ENCODE measurements at regions not wholly inside any gene's neighbourhood (a gene's known extent, or its start where the extent isn't known, plus 50 kb on each side); places are given as distances from the start of the nearest gene placed in this dataset.

DNA sequence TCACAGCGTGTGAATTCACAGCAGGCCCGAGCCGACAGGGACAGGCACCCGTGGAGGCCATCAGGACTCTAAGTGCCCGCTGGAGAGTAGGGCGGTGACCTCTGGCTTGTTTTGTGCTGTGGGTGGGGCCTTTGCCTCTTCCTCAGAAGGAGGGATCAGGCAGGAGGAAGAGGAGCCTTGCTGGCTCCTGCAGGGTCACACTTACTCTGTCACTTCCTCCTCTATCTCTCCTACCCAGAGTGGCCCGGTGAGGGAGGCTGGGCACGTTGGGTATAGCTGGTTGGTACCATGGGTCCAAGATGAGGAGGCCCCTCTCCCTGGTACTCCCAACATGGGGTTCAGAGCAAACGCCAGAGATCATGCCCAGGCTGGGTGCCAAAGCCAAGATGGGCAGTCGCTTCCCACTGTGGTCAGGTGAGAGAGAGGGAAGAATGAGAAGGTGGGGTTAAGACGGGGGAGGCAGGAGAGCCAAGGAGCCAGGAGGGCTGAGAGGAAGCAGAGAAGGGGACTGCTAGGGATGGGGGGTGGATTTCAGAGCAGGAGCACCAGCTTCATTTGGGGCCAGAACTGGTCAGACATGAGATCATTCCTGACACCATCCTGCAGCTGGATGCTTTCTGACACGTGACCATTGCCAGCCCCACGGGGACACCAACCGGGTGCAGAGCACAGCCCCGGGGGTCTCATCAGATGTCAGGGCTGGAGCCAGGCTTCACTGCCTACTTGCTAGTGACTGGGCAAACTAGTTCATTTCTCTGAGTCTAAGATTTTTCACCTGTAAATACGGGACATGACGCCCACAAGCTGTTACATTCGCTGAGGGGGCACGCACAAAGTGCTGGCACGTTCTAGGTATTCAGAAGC lies 54.8 kb upstream of the CACUL1 start:
- TF ChIP-seq, protein P1, sequence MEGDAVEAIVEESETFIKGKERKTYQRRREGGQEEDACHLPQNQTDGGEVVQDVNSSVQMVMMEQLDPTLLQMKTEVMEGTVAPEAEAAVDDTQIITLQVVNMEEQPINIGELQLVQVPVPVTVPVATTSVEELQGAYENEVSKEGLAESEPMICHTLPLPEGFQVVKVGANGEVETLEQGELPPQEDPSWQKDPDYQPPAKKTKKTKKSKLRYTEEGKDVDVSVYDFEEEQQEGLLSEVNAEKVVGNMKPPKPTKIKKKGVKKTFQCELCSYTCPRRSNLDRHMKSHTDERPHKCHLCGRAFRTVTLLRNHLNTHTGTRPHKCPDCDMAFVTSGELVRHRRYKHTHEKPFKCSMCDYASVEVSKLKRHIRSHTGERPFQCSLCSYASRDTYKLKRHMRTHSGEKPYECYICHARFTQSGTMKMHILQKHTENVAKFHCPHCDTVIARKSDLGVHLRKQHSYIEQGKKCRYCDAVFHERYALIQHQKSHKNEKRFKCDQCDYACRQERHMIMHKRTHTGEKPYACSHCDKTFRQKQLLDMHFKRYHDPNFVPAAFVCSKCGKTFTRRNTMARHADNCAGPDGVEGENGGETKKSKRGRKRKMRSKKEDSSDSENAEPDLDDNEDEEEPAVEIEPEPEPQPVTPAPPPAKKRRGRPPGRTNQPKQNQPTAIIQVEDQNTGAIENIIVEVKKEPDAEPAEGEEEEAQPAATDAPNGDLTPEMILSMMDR (IDR thresholded peaks at IDR 0.05; ENCODE audit: control extremely low read depth, extremely low read depth), result no peak
- no peak overlapping the region for H3K9ac ChIP-seq (ENCODE audit: insufficient read depth in 1 of 2, low read length in 2 of 2)
- DNase-seq, result no peak
- no peaks in the 10 kb centered on the region for H3K4me1 ChIP-seq (ENCODE audit: control insufficient read depth in 5 of 5, insufficient read depth in 5 of 5, low read length in 5 of 5)
- WGBS, 2 donors, result 69 to 78% methylated on average over 20 of the region's 20 CpGs
- peak; percentile 55 for ATAC-seq (ENCODE audit: insufficient read depth, low FRiP score)
- no peaks in the 10 kb centered on the region for H3K9me3 ChIP-seq (ENCODE audit: control insufficient read depth in 4 of 4, insufficient read depth in 3 of 4, low read length in 3 of 4)
- H3K36me3 ChIP-seq (ENCODE audit: control insufficient read depth in 4 of 4, insufficient read depth in 4 of 4, low read length in 4 of 4), result no peaks in the 10 kb centered on the region
- H3K4me3 ChIP-seq, result no peak overlapping the region
- no peaks in the 10 kb centered on the region for H3K27me3 ChIP-seq (ENCODE audit: control insufficient read depth in 3 of 3, insufficient read depth in 3 of 3, low read length in 2 of 3)
- no peak overlapping the region for H3K27ac ChIP-seq (ENCODE audit: low read depth in 1 of 2, low read length in 1 of 2)

DNA sequence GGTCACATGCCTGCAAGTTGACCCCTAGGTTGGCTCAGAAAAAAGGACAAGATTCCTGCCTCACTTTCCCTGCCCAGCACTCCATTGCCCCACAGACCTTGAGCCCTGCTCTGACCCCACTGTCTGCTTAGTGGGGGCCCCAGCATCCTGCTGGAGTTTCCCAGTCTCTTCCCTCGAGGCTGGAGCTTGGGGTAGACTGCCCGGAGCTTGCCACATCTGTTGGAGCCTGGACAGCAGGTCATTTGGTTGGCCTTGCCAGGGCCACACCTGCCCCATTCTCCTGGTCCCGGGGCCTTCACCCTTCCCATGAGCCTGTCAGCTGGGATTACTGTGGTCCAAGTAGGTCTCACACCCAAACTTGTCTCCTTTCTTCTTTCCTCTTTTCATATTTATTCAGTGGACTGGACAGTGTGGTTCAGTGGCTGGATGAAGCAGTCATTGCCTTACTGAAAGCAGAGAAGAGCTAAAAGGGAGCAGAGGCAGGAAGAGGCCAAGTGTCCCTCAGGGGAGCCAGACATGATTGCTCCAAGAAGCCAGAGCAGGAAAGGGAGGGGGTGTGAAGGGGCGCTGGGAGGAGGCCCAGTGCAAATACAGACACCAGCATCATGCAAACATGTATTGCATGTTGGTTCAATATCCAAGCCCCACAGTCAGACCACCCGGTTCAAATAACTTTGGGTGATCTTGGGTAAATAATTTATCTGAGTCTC lies 56.2 kb upstream of the CACUL1 start:
- H3K27me3 ChIP-seq (ENCODE audit: control insufficient read depth in 3 of 3, insufficient read depth in 3 of 3, low read length in 2 of 3), result no peaks in the 10 kb centered on the region
- TF ChIP-seq, protein P1 (IDR thresholded peaks at IDR 0.05; ENCODE audit: control extremely low read depth, extremely low read depth), result no peak
- H3K9ac ChIP-seq (ENCODE audit: insufficient read depth in 1 of 2, low read length in 2 of 2), result peak overlapping the region in 1 of 2 donors; percentile 42
- no peaks in the 10 kb centered on the region for H3K4me1 ChIP-seq (ENCODE audit: control insufficient read depth in 5 of 5, insufficient read depth in 5 of 5, low read length in 5 of 5)
- H3K27ac ChIP-seq (ENCODE audit: low read depth in 1 of 2, low read length in 1 of 2), result no peak overlapping the region
- DNase-seq (no peak), ATAC-seq (ENCODE audit: insufficient read depth, low FRiP score) (no peak)
- WGBS, 2 donors, result 51 to 66% methylated on average over 5 of the region's 5 CpGs
- no peaks in the 10 kb centered on the region for H3K9me3 ChIP-seq (ENCODE audit: control insufficient read depth in 4 of 4, insufficient read depth in 3 of 4, low read length in 3 of 4)
- no peaks in the 10 kb centered on the region for H3K36me3 ChIP-seq (ENCODE audit: control insufficient read depth in 4 of 4, insufficient read depth in 4 of 4, low read length in 4 of 4)
- H3K4me3 ChIP-seq, result no peak overlapping the region

DNA sequence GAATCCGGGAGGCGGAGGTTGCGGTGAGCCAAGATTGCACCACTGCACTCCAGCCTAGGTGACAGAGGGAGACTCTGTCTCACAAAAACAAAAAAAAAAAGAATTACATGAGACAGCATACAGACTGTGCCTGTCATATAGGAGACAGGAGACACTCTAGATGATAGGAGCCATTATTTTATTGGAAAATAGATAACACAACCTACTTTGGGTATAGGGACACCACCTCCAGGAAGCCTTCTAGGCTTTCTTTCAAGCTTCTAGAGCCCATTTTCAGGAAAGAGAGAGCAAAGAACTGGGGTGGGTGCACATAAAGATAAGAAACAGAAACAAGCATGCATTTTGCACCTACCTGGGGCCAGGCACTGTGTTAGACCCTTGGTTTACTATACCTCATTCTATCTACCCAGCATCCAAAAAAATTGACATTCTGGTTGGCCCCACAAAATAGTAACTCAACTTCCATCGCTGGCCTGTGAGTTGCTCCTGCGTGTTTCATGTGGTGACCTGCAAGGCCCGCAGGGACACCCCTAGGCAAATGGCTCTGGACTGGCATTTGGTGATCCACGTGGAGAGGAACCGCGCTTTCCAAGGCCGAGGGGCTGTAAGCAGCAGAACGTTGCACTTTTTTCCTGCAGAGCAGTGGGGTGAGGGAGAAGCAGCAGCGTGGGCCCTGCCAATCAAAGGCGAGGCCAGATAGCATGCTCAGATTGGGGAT lies 57.1 kb upstream of the CACUL1 start:
- WGBS, 2 donors, result 71 to 74% methylated on average over 13 of the region's 13 CpGs
- Histone ChIP-seq H3K36me3 (ENCODE audit: control insufficient read depth in 4 of 4, insufficient read depth in 4 of 4, low read length in 4 of 4) (no peaks in the 10 kb centered on the region), H3K9me3 (ENCODE audit: control insufficient read depth in 4 of 4, insufficient read depth in 3 of 4, low read length in 3 of 4) (no peaks in the 10 kb centered on the region), H3K27me3 (ENCODE audit: control insufficient read depth in 3 of 3, insufficient read depth in 3 of 3, low read length in 2 of 3) (no peaks in the 10 kb centered on the region), H3K4me1 (ENCODE audit: control insufficient read depth in 5 of 5, insufficient read depth in 5 of 5, low read length in 5 of 5) (no peaks in the 10 kb centered on the region), H3K27ac (ENCODE audit: low read depth in 1 of 2, low read length in 1 of 2) (no peak overlapping the region), H3K9ac (ENCODE audit: insufficient read depth in 1 of 2, low read length in 2 of 2) (no peak overlapping the region), H3K4me3 (no peak overlapping the region)
- DNase-seq (no peak), ATAC-seq (ENCODE audit: insufficient read depth, low FRiP score) (no peak)
- TF ChIP-seq, protein P1 (IDR thresholded peaks at IDR 0.05; ENCODE audit: control extremely low read depth, extremely low read depth), result no peak
